HG03196 (cell line): ENCODE measurements at regions not wholly inside any gene's neighbourhood (a gene's known extent, or its start where the extent isn't known, plus 50 kb on each side); places are given as distances from the start of the nearest gene placed in this dataset.

Source experiments
- ATAC-seq: cut with Tn5 transposase; IDR thresholded peaks from one replicate; pipeline ENCODE4 v1.9.1; 2021; ENCODE audit not compliant: unreplicated experiment

GRCh38 chr21:35256468-35256988 is 207.4 kb upstream of the RUNX1 start:
- no peak for ATAC-seq

- ATAC-seq, result no peak
These were observed 205.7 kb upstream of the RUNX1 start for GRCh38 chr21:35254765-35255138.

DNA sequence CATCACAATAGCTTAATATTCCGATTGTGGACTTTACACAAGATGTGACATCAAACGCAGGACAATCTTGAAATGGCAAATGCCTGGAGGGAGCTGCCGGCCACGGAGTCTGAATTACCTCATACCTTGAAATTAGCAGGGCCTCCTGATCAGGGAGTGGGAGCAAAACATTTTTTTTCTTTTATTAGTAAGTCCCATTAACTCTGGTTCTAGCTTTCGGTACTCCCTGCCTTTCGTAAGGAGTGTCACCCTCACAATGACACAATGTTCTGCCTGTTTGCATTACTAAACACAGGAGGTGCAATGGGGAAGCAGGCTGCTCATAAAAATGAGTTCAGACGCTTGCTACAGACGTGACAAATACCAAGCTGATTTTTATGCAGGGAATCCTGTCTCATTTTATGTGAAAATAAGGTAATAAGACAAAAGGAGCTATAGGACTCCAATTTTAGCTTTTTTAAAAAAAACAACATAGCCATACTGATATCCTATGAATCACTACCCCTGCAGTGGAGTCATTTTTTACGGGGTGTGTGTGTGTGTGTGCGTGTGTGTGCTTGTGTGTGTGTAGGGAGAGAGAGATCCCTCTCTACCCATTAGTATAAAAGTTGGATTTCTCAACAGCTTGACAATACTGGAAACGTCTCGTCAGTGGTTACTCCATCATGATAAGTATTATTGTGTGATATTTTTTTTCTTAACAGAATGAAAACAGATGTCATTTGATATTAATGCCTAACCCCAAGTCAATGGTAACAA is 205.1 kb upstream of the RUNX1 start:
- ATAC-seq, result no peak

GRCh38 chr21:35252831-35253230 is 203.7 kb upstream of the RUNX1 start:
- no peak for ATAC-seq

DNA sequence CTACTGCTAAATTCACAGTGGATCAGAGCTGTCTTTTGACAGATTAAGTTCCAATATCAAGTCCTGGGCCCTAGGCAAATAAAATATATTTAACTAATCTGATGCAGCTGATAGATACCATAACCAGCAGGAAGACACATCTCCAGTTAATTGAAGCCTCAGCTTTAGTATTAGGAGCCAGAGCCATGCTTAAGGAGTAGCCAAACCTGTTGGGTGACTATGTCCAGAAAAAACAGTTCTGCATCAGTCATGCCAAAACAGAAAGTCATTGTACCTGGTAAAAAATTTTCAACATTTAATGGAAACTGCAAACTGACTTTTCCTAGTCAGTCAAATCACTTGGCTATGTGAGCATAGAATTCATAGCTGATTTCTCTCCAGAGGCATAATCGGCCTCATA is 200.5 kb upstream of the RUNX1 start:
- no peak for ATAC-seq

- no peak for ATAC-seq
These were observed 196.8 kb upstream of the RUNX1 start for GRCh38 chr21:35245879-35246278.

GRCh38 chr21:35244514-35244913 is 195.4 kb upstream of the RUNX1 start:
- no peak for ATAC-seq

- ATAC-seq, result no peak
These were observed 194.1 kb upstream of the RUNX1 start for GRCh38 chr21:35243171-35243570.

GRCh38 chr21:35239811-35240219 is 190.7 kb upstream of the RUNX1 start:
- ATAC-seq, result no peak

DNA sequence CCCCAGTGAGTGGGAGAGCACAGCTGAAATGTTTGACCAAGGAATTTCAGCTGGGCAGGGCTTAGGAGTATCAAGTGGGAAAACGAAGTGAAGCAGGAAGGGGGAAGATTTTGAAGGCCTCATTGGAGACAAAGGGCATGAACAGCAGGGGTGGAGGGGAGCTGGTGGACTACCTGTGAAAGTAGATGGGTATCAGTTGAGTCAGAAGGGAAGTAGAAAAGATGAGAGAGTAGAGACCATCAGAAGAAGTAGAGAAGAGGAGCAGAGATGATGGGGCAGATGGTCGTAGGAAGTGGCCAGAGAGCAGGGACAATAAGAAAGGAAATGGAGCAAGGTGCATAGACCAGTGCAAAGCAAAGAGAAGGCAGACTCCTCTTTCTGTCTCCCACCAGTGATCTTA is 189.0 kb upstream of the RUNX1 start:
- no peak for ATAC-seq

DNA sequence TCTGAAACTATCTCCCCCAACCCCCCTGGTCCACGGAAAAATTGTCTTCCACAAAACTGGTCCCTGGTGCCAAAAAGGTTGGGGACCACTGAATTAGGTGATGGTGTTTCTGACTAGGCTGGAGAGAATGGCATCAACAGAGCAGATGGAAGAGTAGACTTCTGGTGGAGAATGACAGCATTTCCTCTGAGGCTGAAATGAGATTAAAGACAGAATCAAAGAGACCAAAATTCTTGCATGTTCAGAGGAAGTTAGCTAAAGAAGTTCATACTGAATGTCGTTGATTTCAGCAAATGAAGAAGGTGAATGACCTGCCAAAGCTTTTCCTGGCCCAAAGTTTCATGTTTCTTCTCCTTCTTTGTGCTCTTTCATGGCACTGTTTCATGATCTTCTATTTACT is 188.2 kb upstream of the RUNX1 start:
- no peak for ATAC-seq

GRCh38 chr21:35236090-35236489 is 187.0 kb upstream of the RUNX1 start:
- no peak for ATAC-seq

DNA sequence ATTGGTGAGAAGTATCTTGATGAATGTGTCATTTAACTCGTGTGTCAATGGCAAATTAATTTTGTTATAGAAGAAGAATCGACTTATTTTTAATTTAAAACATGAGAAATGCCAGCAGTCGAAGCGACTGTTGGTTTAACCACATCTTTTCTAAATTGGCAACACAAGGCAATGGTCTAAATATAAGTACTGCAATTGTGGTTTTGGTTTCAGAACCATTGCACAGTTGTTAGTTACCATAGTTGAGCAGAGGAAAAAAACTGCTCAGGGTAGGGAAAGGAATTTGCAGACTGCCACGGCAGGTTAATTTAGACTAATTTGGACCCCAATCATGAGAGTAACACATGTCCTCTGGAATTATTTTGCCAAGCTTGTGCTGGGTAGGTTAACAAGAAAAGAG is 185.6 kb upstream of the RUNX1 start:
- no peak for ATAC-seq

GRCh38 chr21:35233756-35234155 is 184.7 kb upstream of the RUNX1 start:
- no peak for ATAC-seq

GRCh38 chr21:35232545-35233176 is 183.6 kb upstream of the RUNX1 start:
- no peak for ATAC-seq

DNA sequence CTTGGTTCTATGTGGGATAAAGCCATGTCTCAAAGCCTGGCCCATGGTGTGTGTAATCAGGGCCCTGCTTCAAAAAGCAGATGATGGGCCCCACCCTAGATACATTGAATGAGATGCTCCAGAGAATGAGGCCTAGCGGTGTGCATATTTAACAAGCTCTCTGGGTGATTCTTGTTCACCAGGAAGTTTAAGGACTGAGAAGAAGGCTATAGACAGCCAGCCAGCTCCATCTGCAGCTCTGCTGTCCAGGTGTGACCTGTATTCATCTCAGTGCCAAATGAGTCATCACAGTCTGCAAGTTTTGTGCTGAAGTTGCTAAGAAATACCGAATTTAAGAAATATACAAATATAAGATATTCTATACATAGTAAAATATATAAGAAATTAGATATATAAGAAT is 182.0 kb upstream of the RUNX1 start:
- no peak for ATAC-seq

DNA sequence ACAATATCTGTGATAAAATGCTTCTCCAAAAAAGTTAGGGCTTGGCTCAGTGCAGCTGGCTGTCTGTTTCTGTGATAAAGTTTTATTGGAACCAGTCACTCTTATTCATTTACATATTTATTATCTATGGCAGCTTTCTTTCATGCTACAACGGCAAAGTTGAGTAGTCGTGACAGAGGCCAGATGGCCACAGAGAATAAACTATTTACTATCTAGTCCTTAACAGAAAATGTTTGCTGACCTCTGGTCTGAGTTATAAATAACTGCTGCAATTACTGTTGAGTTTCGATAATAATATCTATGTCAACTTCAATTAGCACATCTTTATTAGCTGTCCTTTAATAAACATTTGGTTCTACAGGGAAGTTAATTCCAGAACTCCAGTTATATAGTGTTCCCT is 180.2 kb upstream of the RUNX1 start:
- no peak for ATAC-seq

GRCh38 chr21:35227786-35228185 is 178.7 kb upstream of the RUNX1 start:
- ATAC-seq, result no peak

GRCh38 chr21:35226968-35227744 is 178.1 kb upstream of the RUNX1 start:
- peak; percentile 75 for ATAC-seq

- no peak for ATAC-seq
These were observed 177.2 kb upstream of the RUNX1 start for GRCh38 chr21:35226328-35226727.

- ATAC-seq, result no peak
These were observed 176.5 kb upstream of the RUNX1 start for GRCh38 chr21:35225573-35225972.
